Endothelial cell of umbilical vein (primary cell): ENCODE measurements at regions not wholly inside any gene's neighbourhood (a gene's known extent, or its start where the extent isn't known, plus 50 kb on each side); places are given as distances from the start of the nearest gene placed in this dataset.

ENCODE experiments used
- BruUV-seq: library from RNA; stranded (reverse); fragments of 400-500 nt; replicated peaks from 2 replicates; lab custom pipeline; 2021; lab: Mats Ljungman, UMichigan
- CTCF ChIA-PET: fragments of 300-600, 350-600 bp; sonication (Branson Sonifier 250); formaldehyde crosslinking; loops from one replicate; lab custom pipeline; 2021; ENCODE audit warnings: antibody characterized with exemption, inconsistent platforms; lab: Charles Lee
- POLR2A ChIA-PET: fragments of 300-600, 350-600 bp; sonication (Branson Sonifier 250); formaldehyde crosslinking; loops from one replicate; lab custom pipeline; 2021; ENCODE audit warnings: antibody characterized with exemption, inconsistent platforms; lab: Charles Lee
- DNase-seq: peaks from one replicate; pipeline ENCODE4 v3.0.0-alpha.2; 2011; ENCODE audit warnings: low read depth, low spot score
- FAIRE-seq: peaks from 2 replicates; lab custom pipeline; 2011; peaks lifted over from hg19 to GRCh38; lab: Jason Lieb, UNC
- H2AFZ ChIP-seq: 2 replicates; pipeline ENCODE4 v1.6.0; 2012; ENCODE audit warnings: low read depth, low read length, control low read depth, inconsistent platforms
- H3K27ac ChIP-seq: 2 replicates; pipeline ENCODE4 v1.5.1; 2011; ENCODE audit warnings: low read depth, mild to moderate bottlenecking, control low read depth, low read length, moderate library complexity; ENCODE audit not compliant: insufficient read depth
- H3K27me3 ChIP-seq, 2 experiments: 2 replicates each; pipeline versions ENCODE4 v1.6.0 to v1.6.1; 2011; ENCODE audit warnings: low read length in 2 of 2, mixed read lengths in 1 of 2; ENCODE audit not compliant: control insufficient read depth in 2 of 2, insufficient read depth in 2 of 2
- H3K36me3 ChIP-seq, 2 experiments: 2 replicates in 1 of 2; 3 replicates in 1 of 2; pipeline ENCODE4 v1.5.1; 2011; ENCODE audit warnings: low read length in 2 of 2, mild to moderate bottlenecking in 1 of 2, moderate library complexity in 1 of 2; ENCODE audit not compliant: control insufficient read depth in 2 of 2, insufficient read depth in 2 of 2; ENCODE audit errors: extremely low read depth in 1 of 2
- H3K4me1 ChIP-seq: 3 replicates; pipeline ENCODE4 v1.5.1; 2011; ENCODE audit warnings: mild to moderate bottlenecking, low read length; ENCODE audit not compliant: control insufficient read depth, insufficient read depth; ENCODE audit errors: extremely low read depth
- H3K4me2 ChIP-seq: 2 replicates; pipeline ENCODE4 v1.6.1; 2011; ENCODE audit warnings: low read length, control low read depth, mixed read lengths; ENCODE audit not compliant: insufficient read depth
- H3K4me3 ChIP-seq, 3 experiments: fragments of 200-600 bp in 1 of 3; sonication (generic), shearing (Covaris generic) in 1 of 3; replicated peaks in 1 of 3; 2 replicates each; pipeline ENCODE4 v1.5.1; 2011 to 2016; ENCODE audit warnings: control low read depth in 3 of 3, low read length in 3 of 3, mild to moderate bottlenecking in 2 of 3, inconsistent platforms in 1 of 3, low read depth in 1 of 3, moderate library complexity in 1 of 3; ENCODE audit not compliant: insufficient read depth in 1 of 3
- H3K79me2 ChIP-seq: 2 replicates; pipeline ENCODE4 v1.6.0; 2012; ENCODE audit warnings: low read length, inconsistent platforms; ENCODE audit not compliant: control insufficient read depth, insufficient read depth
- H3K9ac ChIP-seq: replicated peaks from 2 replicates; pipeline ENCODE3; 2011; ENCODE audit warnings: low read length, control low read depth; ENCODE audit not compliant: insufficient read depth; ENCODE audit errors: extremely low read depth
- H3K9me1 ChIP-seq: replicated peaks from 3 replicates; pipeline ENCODE4 v1.6.0; 2011; ENCODE audit warnings: mild to moderate bottlenecking, low read length; ENCODE audit not compliant: control insufficient read depth, insufficient read depth; ENCODE audit errors: extremely low read depth
- H3K9me3 ChIP-seq: replicated peaks from 2 replicates; pipeline ENCODE4 v1.5.1; 2012; ENCODE audit warnings: low read length, inconsistent platforms; ENCODE audit not compliant: control insufficient read depth, insufficient read depth
- H4K20me1 ChIP-seq: replicated peaks from 2 replicates; pipeline ENCODE3; 2011; ENCODE audit warnings: mild to moderate bottlenecking, low read length; ENCODE audit not compliant: control insufficient read depth, insufficient read depth; ENCODE audit errors: extremely low read depth
- CTCF ChIP-seq, 2 donors: IDR thresholded peaks; 1 replicate in 1 of 2; 2 replicates in 1 of 2; pipeline ENCODE4 v1.5.1; 2011; ENCODE audit warnings: low read length in 2 of 2, mild to moderate bottlenecking in 2 of 2, moderate library complexity in 2 of 2, control low read depth in 1 of 2, inconsistent platforms in 1 of 2, low read depth in 1 of 2; ENCODE audit not compliant: insufficient read depth in 1 of 2; ENCODE audit errors: extremely low read depth in 1 of 2
- EZH2 ChIP-seq: IDR thresholded peaks from 2 replicates; pipeline ENCODE4 v1.6.1; 2012; ENCODE audit warnings: borderline replicate concordance, low read depth, mild to moderate bottlenecking, moderate library complexity, low read length, inconsistent platforms; ENCODE audit not compliant: severe bottlenecking
- FOS ChIP-seq: IDR thresholded peaks from 2 replicates; pipeline ENCODE4 v1.6.1; 2011; ENCODE audit warnings: mild to moderate bottlenecking, low read length, moderate library complexity, borderline replicate concordance; ENCODE audit not compliant: insufficient read depth
- GATA2 ChIP-seq: IDR thresholded peaks from 2 replicates; pipeline ENCODE4 v1.7.0; 2011; ENCODE audit warnings: low read depth, mild to moderate bottlenecking, moderate library complexity, mixed read lengths, low read length; ENCODE audit not compliant: insufficient read length, insufficient read depth
- JUN ChIP-seq: IDR thresholded peaks from 2 replicates; pipeline ENCODE4 v1.6.1; 2011; ENCODE audit warnings: borderline replicate concordance, low read depth; ENCODE audit not compliant: insufficient read length, insufficient read depth
- MAX ChIP-seq: IDR thresholded peaks from 2 replicates; pipeline ENCODE4 v1.6.1; 2011; ENCODE audit not compliant: insufficient read depth, insufficient read length
- MYC ChIP-seq: IDR thresholded peaks from one replicate; pipeline ENCODE4 v1.6.1; 2011; ENCODE audit warnings: mild to moderate bottlenecking, low read depth, low read length
- POLR2A ChIP-seq: IDR thresholded peaks from 2 replicates; pipeline ENCODE4 v1.6.1; 2012; ENCODE audit warnings: low read depth, mild to moderate bottlenecking, control low read depth, low read length
- POLR2AphosphoS5 ChIP-seq: IDR thresholded peaks from 2 replicates; pipeline ENCODE4 v1.6.1; 2012; ENCODE audit warnings: low read depth, mild to moderate bottlenecking, control low read depth, low read length, moderate library complexity; ENCODE audit not compliant: insufficient read depth
- dilution Hi-C: fragments of 300-500 bp; cut with MboI; formaldehyde crosslinking; loops from one replicate; pipeline ENCODE4 v1.15.0; 2019; ENCODE audit warnings: low sequenced_read_pairs; ENCODE audit not compliant: extremely low pct_ligation_motif_present
- intact Hi-C: fragments of 100-400 bp; cut with micrococcal nuclease; formaldehyde crosslinking; loops from one replicate; pipeline ENCODE4 v1.10.0; 2022

- Histone ChIP-seq H4K20me1 (no peaks in the 10 kb centered on the region), H3K27ac (no peak overlapping the region), H3K27me3 (peaks cover 2 to 7% of the 10 kb centered on the region in 2 experiments), H3K9ac (no peak overlapping the region), H2AFZ (no peak overlapping the region), H3K79me2 (no peaks in the 10 kb centered on the region), H3K36me3 (no peaks in the 10 kb centered on the region), H3K4me2 (no peak overlapping the region), H3K4me1 (no peaks in the 10 kb centered on the region), H3K9me1 (no peaks in the 10 kb centered on the region), H3K9me3 (no peaks in the 10 kb centered on the region), H3K4me3 (no peak overlapping the region)
- FAIRE-seq (no peak), DNase-seq (no peak)
- no TSS peak for BruUV-seq
- CTCF ChIA-PET = interaction anchor here (0.8 to 1.9 kb wide), 2 partner anchors 13 to 124 kb away, joined by 3 to 4 read pairs; no protein-coding TSS in a partner anchor
- dilution Hi-C loops (no loop called here), intact Hi-C loops (no loop called here)
- no peak for TF ChIP-seq GATA2
- TF ChIP-seq MYC = no peak
- no peak for TF ChIP-seq MAX
- TF ChIP-seq EZH2 = no peak
- TF ChIP-seq POLR2AphosphoS5 = no peak
- TF ChIP-seq JUN = no peak
- no peak for TF ChIP-seq CTCF (IDR thresholded peaks at IDR 0.05; ENCODE audit: extremely low read depth in 1 of 2, insufficient read depth in 1 of 2, low read depth in 1 of 2, low read length in 2 of 2)
- no peak for TF ChIP-seq POLR2A
- TF ChIP-seq FOS = no peak
- POLR2A ChIA-PET = no interaction called here
These were observed 137.0 kb upstream of the PZP start for GRCh38 chr12:9345171-9345570.
